Transverse colon (tissue), 3 donors: ENCODE measurements at regions not wholly inside any gene's neighbourhood (a gene's known extent, or its start where the extent isn't known, plus 50 kb on each side); places are given as distances from the start of the nearest gene placed in this dataset.

Experiments
- POLR2A ChIP-seq: fragments of 450-650 bp; IDR thresholded peaks from one replicate; pipeline ENCODE4 v1.6.1; 2016; ENCODE audit warnings: antibody characterized with exemption, mild to moderate bottlenecking, moderate library complexity
- TF ChIP-seq, protein P1 (sequence below), 5 experiments: fragments of 200-600 bp in 3 of 5; fragments of 450-650 bp in 2 of 5; sonication (generic) in 3 of 5; IDR thresholded peaks; 1 replicate in 2 of 5; 2 replicates in 3 of 5; pipeline ENCODE4 v1.5.1; 2016 to 2017; ENCODE audit warnings: antibody characterized with exemption in 5 of 5, inconsistent platforms in 3 of 5, mild to moderate bottlenecking in 2 of 5, moderate library complexity in 1 of 5

DNA sequence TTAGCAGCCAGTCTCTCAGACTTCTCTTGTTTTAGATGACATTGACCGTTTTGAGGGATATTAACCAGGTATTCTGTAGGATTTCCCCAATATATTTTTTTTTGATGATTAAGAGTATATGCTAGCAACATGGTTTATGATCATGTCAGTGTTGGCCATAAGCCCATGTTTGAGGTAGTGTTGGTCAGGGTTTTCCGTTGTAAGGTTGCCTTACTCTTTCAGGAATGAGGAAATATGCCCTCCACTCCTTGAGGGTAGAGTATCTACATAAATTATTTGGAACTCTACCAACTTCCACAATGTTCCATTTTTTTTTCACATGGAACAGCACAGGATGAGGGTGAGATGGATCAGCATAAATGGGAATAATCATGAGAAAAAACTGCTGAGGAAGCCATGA is 188.4 kb upstream of the PRDM9 start:
- TF ChIP-seq POLR2A, result no peak
- TF ChIP-seq, protein P1, sequence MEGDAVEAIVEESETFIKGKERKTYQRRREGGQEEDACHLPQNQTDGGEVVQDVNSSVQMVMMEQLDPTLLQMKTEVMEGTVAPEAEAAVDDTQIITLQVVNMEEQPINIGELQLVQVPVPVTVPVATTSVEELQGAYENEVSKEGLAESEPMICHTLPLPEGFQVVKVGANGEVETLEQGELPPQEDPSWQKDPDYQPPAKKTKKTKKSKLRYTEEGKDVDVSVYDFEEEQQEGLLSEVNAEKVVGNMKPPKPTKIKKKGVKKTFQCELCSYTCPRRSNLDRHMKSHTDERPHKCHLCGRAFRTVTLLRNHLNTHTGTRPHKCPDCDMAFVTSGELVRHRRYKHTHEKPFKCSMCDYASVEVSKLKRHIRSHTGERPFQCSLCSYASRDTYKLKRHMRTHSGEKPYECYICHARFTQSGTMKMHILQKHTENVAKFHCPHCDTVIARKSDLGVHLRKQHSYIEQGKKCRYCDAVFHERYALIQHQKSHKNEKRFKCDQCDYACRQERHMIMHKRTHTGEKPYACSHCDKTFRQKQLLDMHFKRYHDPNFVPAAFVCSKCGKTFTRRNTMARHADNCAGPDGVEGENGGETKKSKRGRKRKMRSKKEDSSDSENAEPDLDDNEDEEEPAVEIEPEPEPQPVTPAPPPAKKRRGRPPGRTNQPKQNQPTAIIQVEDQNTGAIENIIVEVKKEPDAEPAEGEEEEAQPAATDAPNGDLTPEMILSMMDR (IDR thresholded peaks at IDR 0.05), result no peak
